Gastrocnemius medialis (tissue), 4 donors: ENCODE measurements at regions not wholly inside any gene's neighbourhood (a gene's known extent, or its start where the extent isn't known, plus 50 kb on each side); places are given as distances from the start of the nearest gene placed in this dataset.

Experiments used
- ATAC-seq, 2 donors: fragments of 150-250 bp; one replicate each; pipeline ENCODE4 v1.9.1; 2016
- DNase-seq, 2 donors: peaks; one replicate each; pipeline ENCODE4 v3.0.0-alpha.2; 2019
- H3K27ac ChIP-seq, 4 donors: fragments of 200-600 bp; sonication (generic); 1 replicate in 1 of 4; 2 replicates in 3 of 4; pipeline ENCODE4 v1.5.1; 2016 to 2018; ENCODE audit warnings: mild to moderate bottlenecking in 2 of 4, moderate library complexity in 1 of 4
- H3K27me3 ChIP-seq, 3 donors: fragments of 200-600 bp; sonication (generic) in 2 of 3; 1 replicate in 1 of 3; 2 replicates in 2 of 3; pipeline versions ENCODE4 v1.5.1 to v1.6.0; 2016 to 2019; ENCODE audit warnings: mild to moderate bottlenecking in 1 of 3, moderate library complexity in 1 of 3
- H3K36me3 ChIP-seq, 2 donors: fragments of 200-600 bp; sonication (generic) in 1 of 2; one replicate each; pipeline ENCODE4 v1.5.1; 2017 to 2018
- H3K4me1 ChIP-seq, 2 donors: fragments of 200-600 bp; sonication (generic) in 1 of 2; one replicate each; pipeline ENCODE4 v1.5.1; 2016 to 2017; ENCODE audit warnings: mild to moderate bottlenecking in 2 of 2
- H3K4me3 ChIP-seq, 4 donors: fragments of 200-600 bp; sonication (generic) in 3 of 4; 1 replicate in 1 of 4; 2 replicates in 3 of 4; pipeline ENCODE4 v1.5.1; 2016 to 2019; ENCODE audit warnings: mild to moderate bottlenecking in 2 of 4
- H3K9me3 ChIP-seq, 3 donors: fragments of 200-600 bp; sonication (generic) in 2 of 3; 1 replicate in 1 of 3; 2 replicates in 2 of 3; pipeline ENCODE4 v1.5.1; 2016 to 2019
- POLR2A ChIP-seq, 2 donors: fragments of 450-650 bp; IDR thresholded peaks; one replicate each; pipeline ENCODE4 v1.6.1; 2017; ENCODE audit warnings: antibody characterized with exemption in 2 of 2, mild to moderate bottlenecking in 2 of 2, moderate library complexity in 2 of 2
- in situ Hi-C, 4 donors: fragments of 200-750 bp; cut with MboI; loops; one replicate each; pipeline versions ENCODE4 v1.15.0 to v1.8.0; 2017; ENCODE audit warnings: low sequenced_read_pairs in 4 of 4
- intact Hi-C: fragments of 100-400 bp; cut with DNase I; formaldehyde crosslinking; loops from one replicate; pipeline ENCODE4 v1.15.1; 2023; ENCODE audit warnings: low total_unique reads
- TF ChIP-seq, protein P1 (sequence below), 5 experiments: fragments of 450-650 bp in 3 of 5; fragments of 200-600 bp in 2 of 5; sonication (generic) in 2 of 5; IDR thresholded peaks in 4 of 5; conservative IDR thresholded peaks in 1 of 5; 1 replicate in 4 of 5; 2 replicates in 1 of 5; pipeline ENCODE4 v1.5.1; 2016 to 2019; ENCODE audit warnings: antibody characterized with exemption in 5 of 5, mild to moderate bottlenecking in 3 of 5, moderate library complexity in 3 of 5

DNA sequence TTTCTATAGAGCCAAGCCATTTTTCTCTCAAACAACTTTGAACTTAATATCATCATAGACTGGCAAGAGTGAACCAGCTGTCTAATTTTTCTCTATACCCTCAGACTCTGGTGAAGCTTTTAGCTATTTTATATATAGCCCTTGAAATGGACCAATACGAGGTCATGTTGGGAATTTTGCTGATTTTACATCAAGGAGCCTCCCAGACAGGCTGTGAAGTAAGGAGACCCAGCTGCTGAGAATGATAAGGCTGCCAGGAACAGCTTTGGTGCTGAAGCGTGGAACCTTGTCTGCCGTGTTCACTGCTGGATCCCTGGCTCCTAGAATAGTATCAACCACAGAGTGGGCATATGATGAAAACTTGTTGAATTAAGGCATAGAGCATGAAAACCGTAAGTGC lies 326.2 kb upstream of the NAV3 start:
- in situ Hi-C loops, result no loop called here
- H3K9me3 ChIP-seq, result no peaks in the 10 kb centered on the region
- H3K27ac ChIP-seq, result no peak overlapping the region
- intact Hi-C loops, result no loop called here
- ATAC-seq, result no peak
- TF ChIP-seq POLR2A (IDR thresholded peaks at IDR 0.05), result no peak
- TF ChIP-seq, protein P1, sequence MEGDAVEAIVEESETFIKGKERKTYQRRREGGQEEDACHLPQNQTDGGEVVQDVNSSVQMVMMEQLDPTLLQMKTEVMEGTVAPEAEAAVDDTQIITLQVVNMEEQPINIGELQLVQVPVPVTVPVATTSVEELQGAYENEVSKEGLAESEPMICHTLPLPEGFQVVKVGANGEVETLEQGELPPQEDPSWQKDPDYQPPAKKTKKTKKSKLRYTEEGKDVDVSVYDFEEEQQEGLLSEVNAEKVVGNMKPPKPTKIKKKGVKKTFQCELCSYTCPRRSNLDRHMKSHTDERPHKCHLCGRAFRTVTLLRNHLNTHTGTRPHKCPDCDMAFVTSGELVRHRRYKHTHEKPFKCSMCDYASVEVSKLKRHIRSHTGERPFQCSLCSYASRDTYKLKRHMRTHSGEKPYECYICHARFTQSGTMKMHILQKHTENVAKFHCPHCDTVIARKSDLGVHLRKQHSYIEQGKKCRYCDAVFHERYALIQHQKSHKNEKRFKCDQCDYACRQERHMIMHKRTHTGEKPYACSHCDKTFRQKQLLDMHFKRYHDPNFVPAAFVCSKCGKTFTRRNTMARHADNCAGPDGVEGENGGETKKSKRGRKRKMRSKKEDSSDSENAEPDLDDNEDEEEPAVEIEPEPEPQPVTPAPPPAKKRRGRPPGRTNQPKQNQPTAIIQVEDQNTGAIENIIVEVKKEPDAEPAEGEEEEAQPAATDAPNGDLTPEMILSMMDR (IDR thresholded peaks at IDR 0.05 in 4 of 5, conservative IDR thresholded peaks at IDR 0.05 in 1 of 5), result no peak
- DNase-seq, result no peak
- H3K4me1 ChIP-seq, result no peaks in the 10 kb centered on the region
- no peaks in the 10 kb centered on the region for H3K27me3 ChIP-seq
- no peak overlapping the region for H3K4me3 ChIP-seq
- no peaks in the 10 kb centered on the region for H3K36me3 ChIP-seq

DNA sequence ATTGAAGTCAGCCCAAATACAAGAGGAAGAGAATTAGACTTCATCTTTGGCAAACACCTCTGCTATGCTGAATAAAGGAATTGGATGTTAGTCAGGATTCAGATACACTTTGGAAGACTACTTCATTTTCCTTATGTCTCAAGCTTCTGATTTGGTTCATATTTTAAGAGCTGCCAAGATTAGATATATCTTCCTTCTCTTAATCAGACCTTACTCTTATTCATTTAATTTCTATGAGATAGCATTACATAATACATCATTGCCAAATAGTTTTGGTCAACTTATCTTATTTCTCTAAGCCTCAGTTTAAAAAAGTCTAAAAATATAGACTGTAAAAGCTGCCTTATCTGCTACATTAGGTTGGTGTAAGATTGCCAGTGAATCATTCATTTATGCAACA lies 330.6 kb upstream of the NAV3 start:
- Histone ChIP-seq H3K27me3 (no peaks in the 10 kb centered on the region), H3K27ac (no peak overlapping the region), H3K4me1 (no peaks in the 10 kb centered on the region), H3K9me3 (no peaks in the 10 kb centered on the region), H3K4me3 (no peak overlapping the region), H3K36me3 (no peaks in the 10 kb centered on the region)
- in situ Hi-C loops (no loop called here), intact Hi-C loops (no loop called here)
- TF ChIP-seq POLR2A (IDR thresholded peaks at IDR 0.05), result no peak
- TF ChIP-seq, protein P1 (IDR thresholded peaks at IDR 0.05 in 4 of 5, conservative IDR thresholded peaks at IDR 0.05 in 1 of 5), result no peak
- DNase-seq (no peak), ATAC-seq (no peak)

DNA sequence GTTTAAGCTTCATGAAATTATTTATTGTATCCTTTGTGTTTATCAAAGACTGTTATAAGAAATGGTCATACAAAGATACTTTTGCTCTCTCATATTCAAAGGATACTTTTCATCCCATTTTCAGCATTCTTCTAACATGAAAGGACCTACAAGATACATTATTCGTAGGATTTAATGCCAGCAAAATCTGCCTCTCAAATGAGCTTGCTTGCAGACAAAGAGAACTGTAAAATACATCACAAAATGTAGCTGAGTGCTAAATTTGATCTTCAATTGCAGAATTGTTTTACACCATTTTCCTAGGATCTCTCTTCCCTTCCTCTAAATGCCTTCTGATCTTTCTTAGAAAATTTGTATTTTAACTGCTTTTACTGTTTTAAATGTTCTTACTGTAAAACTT lies 333.0 kb upstream of the NAV3 start:
- H3K9me3 ChIP-seq, result no peaks in the 10 kb centered on the region
- no peak for ATAC-seq
- DNase-seq, result no peak
- no peaks in the 10 kb centered on the region for H3K36me3 ChIP-seq
- H3K27me3 ChIP-seq, result no peaks in the 10 kb centered on the region
- intact Hi-C loops, result no loop called here
- H3K4me3 ChIP-seq, result no peak overlapping the region
- in situ Hi-C loops, result no loop called here
- no peak overlapping the region for H3K27ac ChIP-seq
- H3K4me1 ChIP-seq, result no peaks in the 10 kb centered on the region
- no peak for TF ChIP-seq POLR2A (IDR thresholded peaks at IDR 0.05)
- TF ChIP-seq, protein P1 (IDR thresholded peaks at IDR 0.05 in 4 of 5, conservative IDR thresholded peaks at IDR 0.05 in 1 of 5), result no peak

DNA sequence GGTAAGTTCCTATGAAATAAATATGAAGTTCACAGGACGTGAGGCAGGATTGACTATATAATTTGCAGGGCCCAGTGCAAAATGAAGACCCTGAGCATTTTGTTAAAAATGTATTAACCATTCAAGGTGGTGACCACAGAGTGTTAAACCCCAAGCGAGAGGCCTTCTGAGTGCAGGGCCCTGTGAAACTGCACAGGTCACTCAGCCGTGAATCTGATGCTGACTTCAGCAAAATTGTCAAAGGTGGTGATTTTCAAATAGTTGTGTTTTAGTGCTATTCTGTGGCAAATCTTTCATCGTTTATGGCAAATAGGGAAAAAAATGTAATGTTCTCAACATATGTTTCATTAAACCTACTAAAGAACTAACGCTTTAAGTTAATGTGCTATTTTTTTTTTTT lies 334.0 kb upstream of the NAV3 start:
- no peaks in the 10 kb centered on the region for H3K4me1 ChIP-seq
- intact Hi-C loops (no loop called here), in situ Hi-C loops (no loop called here)
- no peaks in the 10 kb centered on the region for H3K27me3 ChIP-seq
- ATAC-seq, result no peak
- DNase-seq, result no peak
- TF ChIP-seq, protein P1 (IDR thresholded peaks at IDR 0.05 in 4 of 5, conservative IDR thresholded peaks at IDR 0.05 in 1 of 5), result no peak
- no peak for TF ChIP-seq POLR2A (IDR thresholded peaks at IDR 0.05)
- H3K9me3 ChIP-seq, result no peaks in the 10 kb centered on the region
- H3K27ac ChIP-seq, result no peak overlapping the region
- H3K36me3 ChIP-seq, result no peaks in the 10 kb centered on the region
- no peak overlapping the region for H3K4me3 ChIP-seq

DNA sequence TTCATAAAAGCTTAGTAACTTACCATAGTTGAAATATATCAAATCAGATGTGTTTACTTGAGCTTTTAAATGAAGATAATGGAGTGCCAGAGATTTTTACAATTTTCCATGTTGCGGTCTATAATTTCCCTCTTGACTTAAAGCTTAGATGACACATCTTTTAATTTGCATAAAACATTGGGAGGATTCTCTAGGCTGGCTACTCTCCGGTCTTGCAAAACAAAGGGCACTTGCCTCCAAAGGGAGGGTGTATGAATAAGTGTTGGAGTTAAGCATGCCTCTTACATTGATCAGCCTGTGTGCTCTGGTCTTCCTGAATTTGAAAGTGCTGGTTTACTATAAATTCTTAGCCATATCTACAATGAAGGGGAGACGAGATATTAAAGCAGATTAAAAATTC lies 336.4 kb upstream of the NAV3 start:
- H3K9me3 ChIP-seq, result no peaks in the 10 kb centered on the region
- DNase-seq (no peak), ATAC-seq (no peak)
- H3K4me3 ChIP-seq, result no peak overlapping the region
- no peak for TF ChIP-seq POLR2A (IDR thresholded peaks at IDR 0.05)
- TF ChIP-seq, protein P1 (IDR thresholded peaks at IDR 0.05 in 4 of 5, conservative IDR thresholded peaks at IDR 0.05 in 1 of 5), result no peak
- H3K27ac ChIP-seq, result no peak overlapping the region
- in situ Hi-C loops (no loop called here), intact Hi-C loops (no loop called here)
- no peaks in the 10 kb centered on the region for H3K27me3 ChIP-seq
- no peaks in the 10 kb centered on the region for H3K36me3 ChIP-seq
- H3K4me1 ChIP-seq, result no peaks in the 10 kb centered on the region
